Sigmoid colon (tissue), 6 donors: ENCODE measurements at regions not wholly inside any gene's neighbourhood (a gene's known extent, or its start where the extent isn't known, plus 50 kb on each side); places are given as distances from the start of the nearest gene placed in this dataset.

Experiments
- DNase-seq: peaks from one replicate; pipeline ENCODE4 v3.0.0-alpha.2; 2019
- H3K27ac ChIP-seq, 4 donors: fragments of 200-600 bp; sonication (generic); one replicate each; pipeline ENCODE4 v1.5.1; 2016 to 2019; ENCODE audit warnings: mild to moderate bottlenecking in 1 of 4
- H3K27me3 ChIP-seq, 3 donors: fragments of 200-600 bp; sonication (generic); one replicate each; pipeline ENCODE4 v1.5.1; 2019; ENCODE audit warnings: mild to moderate bottlenecking in 1 of 3
- H3K36me3 ChIP-seq, 4 donors: fragments of 200-600 bp; sonication (generic); one replicate each; pipeline ENCODE4 v1.5.1; 2016 to 2019
- H3K4me1 ChIP-seq, 4 donors: fragments of 200-600 bp; sonication (generic); one replicate each; pipeline ENCODE4 v1.5.1; 2017 to 2019
- H3K4me3 ChIP-seq, 4 donors: fragments of 200-600 bp; sonication (generic); one replicate each; pipeline ENCODE4 v1.5.1; 2017 to 2019; ENCODE audit warnings: mild to moderate bottlenecking in 2 of 4, moderate library complexity in 1 of 4
- H3K9me3 ChIP-seq, 4 donors: fragments of 200-600 bp in 3 of 4; sonication (generic) in 3 of 4; one replicate each; pipeline versions ENCODE4 v1.5.1 to v1.6.1; 2013 to 2019
- EP300 ChIP-seq, 4 donors: sonication (generic); formaldehyde crosslinking; IDR thresholded peaks; one replicate each; pipeline ENCODE4 v1.6.1; 2017; ENCODE audit warnings: antibody characterized with exemption in 4 of 4
- POLR2A ChIP-seq, 2 donors: fragments of 450-650 bp; IDR thresholded peaks; one replicate each; pipeline ENCODE4 v1.6.1; 2016; ENCODE audit warnings: antibody characterized with exemption in 2 of 2, mild to moderate bottlenecking in 2 of 2, moderate library complexity in 2 of 2
- POLR2AphosphoS5 ChIP-seq, 4 donors: sonication (generic); formaldehyde crosslinking; IDR thresholded peaks; one replicate each; pipeline ENCODE4 v1.6.1; 2017; ENCODE audit warnings: antibody characterized with exemption in 4 of 4
- WGBS, 2 donors: extraction: QIAGEN DNeasy Blood & Tissue Kit; methylation state at CpG; one replicate each; pipeline ENCODE4 v1.1.7; 2013; 5-methylcytosine and 5-hydroxymethylcytosine counted together
- intact Hi-C: fragments of 100-400 bp; cut with DNase I; formaldehyde crosslinking; loops from one replicate; pipeline ENCODE4 v1.15.1; 2023
- TF ChIP-seq, protein P1 (sequence below), 4 experiments: fragments of 450-650 bp in 3 of 4; fragments of 200-600 bp in 1 of 4; IDR thresholded peaks; one replicate each; pipeline ENCODE4 v1.5.1; 2016 to 2019; ENCODE audit warnings: antibody characterized with exemption in 4 of 4, mild to moderate bottlenecking in 3 of 4, moderate library complexity in 2 of 4
- donor health status: healthy with polysubstance abuse.
- donor health status: healthy.

DNA sequence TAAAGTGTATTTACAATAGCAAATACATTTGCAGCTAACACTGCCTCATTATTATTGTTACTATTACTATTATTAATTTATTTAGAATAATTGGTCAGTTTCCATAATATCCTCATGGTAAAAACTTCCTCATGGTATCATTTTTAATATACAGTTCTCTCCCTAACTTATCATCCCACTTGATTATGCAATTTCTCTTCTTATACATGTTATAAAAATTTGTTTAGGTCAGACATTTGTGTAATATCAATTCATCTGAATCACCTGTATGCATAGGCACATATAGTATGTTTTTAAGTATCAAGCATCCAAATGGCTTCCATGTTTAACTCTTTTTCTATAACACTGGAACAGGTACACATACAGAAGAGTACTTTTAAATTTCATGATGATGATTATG lies 210.8 kb upstream of the STARD13 start:
- Histone ChIP-seq H3K27me3 (no peaks in the 10 kb centered on the region), H3K36me3 (no peaks in the 10 kb centered on the region), H3K4me1 (peaks cover 0 to 15% (median 3%) of the 10 kb centered on the region in 4 donors), H3K4me3 (no peak overlapping the region), H3K9me3 (no peaks in the 10 kb centered on the region), H3K27ac (no peak overlapping the region)
- DNase-seq, result no peak
- intact Hi-C loops, result no loop called here
- TF ChIP-seq POLR2A (IDR thresholded peaks at IDR 0.05), result no peak

- peaks cover 0 to 12% (median 2%) of the 10 kb centered on the region in 4 donors for H3K4me1 ChIP-seq
- no peak for DNase-seq
- TF ChIP-seq POLR2A (IDR thresholded peaks at IDR 0.05), result no peak
- TF ChIP-seq EP300 (IDR thresholded peaks at IDR 0.05), result no peak
- no peak for TF ChIP-seq POLR2AphosphoS5 (IDR thresholded peaks at IDR 0.05)
- TF ChIP-seq, protein P1, sequence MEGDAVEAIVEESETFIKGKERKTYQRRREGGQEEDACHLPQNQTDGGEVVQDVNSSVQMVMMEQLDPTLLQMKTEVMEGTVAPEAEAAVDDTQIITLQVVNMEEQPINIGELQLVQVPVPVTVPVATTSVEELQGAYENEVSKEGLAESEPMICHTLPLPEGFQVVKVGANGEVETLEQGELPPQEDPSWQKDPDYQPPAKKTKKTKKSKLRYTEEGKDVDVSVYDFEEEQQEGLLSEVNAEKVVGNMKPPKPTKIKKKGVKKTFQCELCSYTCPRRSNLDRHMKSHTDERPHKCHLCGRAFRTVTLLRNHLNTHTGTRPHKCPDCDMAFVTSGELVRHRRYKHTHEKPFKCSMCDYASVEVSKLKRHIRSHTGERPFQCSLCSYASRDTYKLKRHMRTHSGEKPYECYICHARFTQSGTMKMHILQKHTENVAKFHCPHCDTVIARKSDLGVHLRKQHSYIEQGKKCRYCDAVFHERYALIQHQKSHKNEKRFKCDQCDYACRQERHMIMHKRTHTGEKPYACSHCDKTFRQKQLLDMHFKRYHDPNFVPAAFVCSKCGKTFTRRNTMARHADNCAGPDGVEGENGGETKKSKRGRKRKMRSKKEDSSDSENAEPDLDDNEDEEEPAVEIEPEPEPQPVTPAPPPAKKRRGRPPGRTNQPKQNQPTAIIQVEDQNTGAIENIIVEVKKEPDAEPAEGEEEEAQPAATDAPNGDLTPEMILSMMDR (IDR thresholded peaks at IDR 0.05), result no peak
- no peaks in the 10 kb centered on the region for H3K27me3 ChIP-seq
- intact Hi-C loops, result no loop called here
- 82 to 85% methylated on average over 4 of the region's 4 CpGs for WGBS, 2 donors
- H3K9me3 ChIP-seq, result no peaks in the 10 kb centered on the region
- no peaks in the 10 kb centered on the region for H3K36me3 ChIP-seq
- H3K27ac ChIP-seq, result no peak overlapping the region
- no peak overlapping the region for H3K4me3 ChIP-seq
Measured at GRCh38 chr13:33497146-33497845, 211.7 kb upstream of the STARD13 start.

- Histone ChIP-seq H3K4me1 (peaks cover 0 to 23% (median 21%) of the 10 kb centered on the region in 4 donors), H3K4me3 (no peak overlapping the region), H3K9me3 (no peaks in the 10 kb centered on the region), H3K27ac (no peak overlapping the region), H3K36me3 (no peaks in the 10 kb centered on the region), H3K27me3 (no peaks in the 10 kb centered on the region)
- TF ChIP-seq, protein P1 (IDR thresholded peaks at IDR 0.05), result no peak
- no peak for TF ChIP-seq POLR2A (IDR thresholded peaks at IDR 0.05)
- TF ChIP-seq POLR2AphosphoS5 (IDR thresholded peaks at IDR 0.05), result no peak
- intact Hi-C loops, result no loop called here
- DNase-seq, result no peak
- 96 to 100% methylated on average over 1 of the region's 1 CpG for WGBS, 2 donors
Measured at GRCh38 chr13:33508060-33508459, 222.5 kb upstream of the STARD13 start.

GRCh38 chr13:33509642-33510229 lies 224.2 kb upstream of the STARD13 start:
- H3K4me1 ChIP-seq, result peaks cover 0 to 35% (median 27%) of the 10 kb centered on the region in 4 donors
- H3K27me3 ChIP-seq, result no peaks in the 10 kb centered on the region
- intact Hi-C loops, result no loop called here
- no peaks in the 10 kb centered on the region for H3K9me3 ChIP-seq
- no peak overlapping the region for H3K4me3 ChIP-seq
- peak overlapping the region; percentile 77 to 81 (median 80) for H3K27ac ChIP-seq
- no peaks in the 10 kb centered on the region for H3K36me3 ChIP-seq
- DNase-seq, result peak; percentile 81
- WGBS, 2 donors, result 69 to 70% methylated on average over 5 of the region's 5 CpGs
- TF ChIP-seq EP300 (IDR thresholded peaks at IDR 0.05), result peak in 1 of 4 donors; percentile 82
- TF ChIP-seq POLR2AphosphoS5 (IDR thresholded peaks at IDR 0.05), result peak in 2 of 4 donors; percentile 45 to 46
- TF ChIP-seq POLR2A (IDR thresholded peaks at IDR 0.05), result no peak

GRCh38 chr13:33510350-33510970 lies 224.9 kb upstream of the STARD13 start:
- Histone ChIP-seq H3K27me3 (no peaks in the 10 kb centered on the region), H3K4me1 (peaks cover 0 to 40% (median 27%) of the 10 kb centered on the region in 4 donors), H3K4me3 (no peak overlapping the region), H3K9me3 (no peaks in the 10 kb centered on the region), H3K36me3 (no peaks in the 10 kb centered on the region), H3K27ac (peak overlapping the region; percentile 77 to 81 (median 80))
- no peak for DNase-seq
- TF ChIP-seq EP300 (IDR thresholded peaks at IDR 0.05), result no peak
- TF ChIP-seq POLR2AphosphoS5 (IDR thresholded peaks at IDR 0.05), result no peak
- TF ChIP-seq, protein P1 (IDR thresholded peaks at IDR 0.05), result no peak
- no peak for TF ChIP-seq POLR2A (IDR thresholded peaks at IDR 0.05)
- intact Hi-C loops, result no loop called here
